AG04450 (cell line): ENCODE measurements at regions not wholly inside any gene's neighbourhood (a gene's known extent, or its start where the extent isn't known, plus 50 kb on each side); places are given as distances from the start of the nearest gene placed in this dataset.

ENCODE experiments used
- CTCF ChIA-PET: fragments of 300-600, 350-600 bp; formaldehyde crosslinking; extraction: SDS; loops from one replicate; lab custom pipeline; 2022; ENCODE audit warnings: antibody characterized with exemption, inconsistent platforms; lab: Charles Lee
- POLR2A ChIA-PET: fragments of 350-600 bp; formaldehyde crosslinking; extraction: SDS; loops from one replicate; lab custom pipeline; 2021; ENCODE audit warnings: antibody characterized with exemption, inconsistent platforms; lab: Yijun Ruan, JAX
- DNase-seq: peaks from one replicate; pipeline ENCODE4 v3.0.0-alpha.2; 2011; ENCODE audit warnings: low read depth, low spot score
- H3K27ac ChIP-seq: one replicate; pipeline ENCODE4 v1.5.1; 2012; ENCODE audit warnings: low read depth, low read length, control low read depth
- H3K27me3 ChIP-seq: one replicate; pipeline ENCODE4 v1.6.0; 2012; ENCODE audit warnings: low read length; ENCODE audit not compliant: control insufficient read depth, insufficient read depth
- H3K4me3 ChIP-seq: 2 replicates; pipeline ENCODE4 v1.5.1; 2011; ENCODE audit warnings: mild to moderate bottlenecking, low read depth, low read length, control low read depth
- H3K9me3 ChIP-seq: 2 replicates; pipeline ENCODE4 v1.5.1; 2012; ENCODE audit warnings: low read length; ENCODE audit not compliant: control insufficient read depth, insufficient read depth
- CTCF ChIP-seq: IDR thresholded peaks from 2 replicates; pipeline ENCODE4 v1.5.1; 2011; ENCODE audit warnings: low read depth, low read length, control low read depth, inconsistent platforms

GRCh38 chr2:8461341-8461740, 220.5 kb upstream of the ID2 start:
- no peak for DNase-seq
- TF ChIP-seq CTCF = no peak
- ChIA-PET POLR2A (no interaction called here), CTCF (no interaction called here)
- Histone ChIP-seq H3K27ac (no peak overlapping the region), H3K9me3 (no peaks in the 10 kb centered on the region; the same call in 1 of the 2 replicates), H3K4me3 (no peak overlapping the region), H3K27me3 (peaks cover 11% of the 10 kb centered on the region)

GRCh38 chr2:8462280-8462679, 219.6 kb upstream of the ID2 start:
- POLR2A ChIA-PET = no interaction called here
- no peak overlapping the region for H3K4me3 ChIP-seq
- no peaks in the 10 kb centered on the region for H3K9me3 ChIP-seq
- no peak for TF ChIP-seq CTCF
- CTCF ChIA-PET = interaction anchor here (0.6 kb wide), 1 partner anchor 8 kb away, joined by 3 read pairs; no protein-coding TSS in a partner anchor
- DNase-seq = no peak
- H3K27ac ChIP-seq = no peak overlapping the region
- peaks cover 7% of the 10 kb centered on the region for H3K27me3 ChIP-seq

- H3K4me3 ChIP-seq = no peak overlapping the region
- no peak overlapping the region for H3K27ac ChIP-seq
- POLR2A ChIA-PET = no interaction called here
- peaks cover 4% of the 10 kb centered on the region for H3K27me3 ChIP-seq
- no peak for TF ChIP-seq CTCF
- DNase-seq = no peak
- CTCF ChIA-PET = interaction anchor here (0.7 kb wide), 1 partner anchor 18 kb away, joined by 3 read pairs; no protein-coding TSS in a partner anchor
- no peaks in the 10 kb centered on the region for H3K9me3 ChIP-seq
Observed at GRCh38 chr2:8462899-8463648, 218.8 kb upstream of the ID2 start.

GRCh38 chr2:8465560-8465959, 216.3 kb upstream of the ID2 start:
- H3K27me3 ChIP-seq = no peaks in the 10 kb centered on the region
- ChIA-PET POLR2A (no interaction called here), CTCF (no interaction called here)
- H3K27ac ChIP-seq = no peak overlapping the region
- TF ChIP-seq CTCF = no peak
- H3K4me3 ChIP-seq = no peak overlapping the region
- DNase-seq = no peak
- H3K9me3 ChIP-seq = no peaks in the 10 kb centered on the region

GRCh38 chr2:8469709-8470493, 212.0 kb upstream of the ID2 start:
- H3K9me3 ChIP-seq = no peaks in the 10 kb centered on the region
- peaks cover 2% of the 10 kb centered on the region for H3K27me3 ChIP-seq
- no peak overlapping the region for H3K4me3 ChIP-seq
- no peak overlapping the region for H3K27ac ChIP-seq
- no peak for DNase-seq
- ChIA-PET CTCF (interaction anchor here (0.6 kb wide), 1 partner anchor 8 kb away, joined by 3 read pairs; no protein-coding TSS in a partner anchor), POLR2A (no interaction called here)
- no peak for TF ChIP-seq CTCF
